Liver (tissue), 2 donors: ENCODE measurements at regions not wholly inside any gene's neighbourhood (a gene's known extent, or its start where the extent isn't known, plus 50 kb on each side); places are given as distances from the start of the nearest gene placed in this dataset.

Experiments
- YY1 ChIP-seq: IDR thresholded peaks from 2 replicates; pipeline ENCODE4 v1.6.1; 2016; ENCODE audit warnings: antibody characterized with exemption, mild to moderate bottlenecking
- TF ChIP-seq, protein P1 (sequence below): IDR thresholded peaks from 2 replicates; pipeline ENCODE4 v1.6.1; 2016; ENCODE audit warnings: antibody characterized with exemption
- TF ChIP-seq, protein P2 (sequence below): fragments of 150-350 bp; IDR thresholded peaks from 2 replicates; pipeline ENCODE4 v1.5.1; 2017; ENCODE audit warnings: improper control_type of control experiment, low read depth, low read length; ENCODE audit not compliant: missing input control
- donor health status: healthy.

GRCh38 chr4:37138789-37139188, 105.8 kb upstream of the NWD2 start:
- TF ChIP-seq, protein P1, sequence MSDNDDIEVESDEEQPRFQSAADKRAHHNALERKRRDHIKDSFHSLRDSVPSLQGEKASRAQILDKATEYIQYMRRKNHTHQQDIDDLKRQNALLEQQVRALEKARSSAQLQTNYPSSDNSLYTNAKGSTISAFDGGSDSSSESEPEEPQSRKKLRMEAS: no peak
- TF ChIP-seq YY1: no peak
- TF ChIP-seq, protein P2, sequence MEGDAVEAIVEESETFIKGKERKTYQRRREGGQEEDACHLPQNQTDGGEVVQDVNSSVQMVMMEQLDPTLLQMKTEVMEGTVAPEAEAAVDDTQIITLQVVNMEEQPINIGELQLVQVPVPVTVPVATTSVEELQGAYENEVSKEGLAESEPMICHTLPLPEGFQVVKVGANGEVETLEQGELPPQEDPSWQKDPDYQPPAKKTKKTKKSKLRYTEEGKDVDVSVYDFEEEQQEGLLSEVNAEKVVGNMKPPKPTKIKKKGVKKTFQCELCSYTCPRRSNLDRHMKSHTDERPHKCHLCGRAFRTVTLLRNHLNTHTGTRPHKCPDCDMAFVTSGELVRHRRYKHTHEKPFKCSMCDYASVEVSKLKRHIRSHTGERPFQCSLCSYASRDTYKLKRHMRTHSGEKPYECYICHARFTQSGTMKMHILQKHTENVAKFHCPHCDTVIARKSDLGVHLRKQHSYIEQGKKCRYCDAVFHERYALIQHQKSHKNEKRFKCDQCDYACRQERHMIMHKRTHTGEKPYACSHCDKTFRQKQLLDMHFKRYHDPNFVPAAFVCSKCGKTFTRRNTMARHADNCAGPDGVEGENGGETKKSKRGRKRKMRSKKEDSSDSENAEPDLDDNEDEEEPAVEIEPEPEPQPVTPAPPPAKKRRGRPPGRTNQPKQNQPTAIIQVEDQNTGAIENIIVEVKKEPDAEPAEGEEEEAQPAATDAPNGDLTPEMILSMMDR: no peak
